PC-9 (cell line): ENCODE measurements at regions not wholly inside any gene's neighbourhood (a gene's known extent, or its start where the extent isn't known, plus 50 kb on each side); places are given as distances from the start of the nearest gene placed in this dataset.
"Not testable (repeated sequence)": the region's sequence is repeated elsewhere in the genome, so short reads cannot be mapped to it uniquely, and the experiment has no call there.

Source experiments
- BruUV-seq: library from RNA; stranded (reverse); fragments of 400-500 nt; replicated peaks from 2 replicates; lab custom pipeline; 2021; lab: Mats Ljungman, UMichigan
- CTCF ChIA-PET: fragments of 300-600 bp; sonication (Branson Sonifier 250); formaldehyde crosslinking; loops from one replicate; lab custom pipeline; 2022; ENCODE audit warnings: antibody characterized with exemption; lab: Charles Lee
- POLR2A ChIA-PET: fragments of 300-600 bp; sonication (Branson Sonifier 250); formaldehyde crosslinking; loops from one replicate; lab custom pipeline; 2022; ENCODE audit warnings: antibody characterized with exemption; ENCODE audit not compliant: unreplicated experiment; lab: Charles Lee
- DNase-seq, 2 experiments: peaks; one replicate each; pipeline versions ENCODE4 v3.0.0 to v3.0.0-alpha.2; 2015 to 2022; ENCODE audit warnings: mixed read lengths in 1 of 2
- H2AFZ ChIP-seq: fragments of 200-600 bp; sonication (generic); 2 replicates; pipeline ENCODE4 v1.8.1; 2017; ENCODE audit warnings: antibody characterized with exemption
- H3F3A ChIP-seq: fragments of 200-600 bp; sonication (generic); 2 replicates; pipeline ENCODE4 v1.8.1; 2017; ENCODE audit warnings: antibody characterized with exemption, mild to moderate bottlenecking, low read depth; ENCODE audit not compliant: insufficient read depth
- H3K27ac ChIP-seq: fragments of 200-600 bp; sonication (generic); 2 replicates; pipeline ENCODE4 v1.6.1; 2016; ENCODE audit warnings: mixed run types
- H3K27me3 ChIP-seq: fragments of 200-600 bp; sonication (generic); 2 replicates; pipeline ENCODE4 v1.6.1; 2016; ENCODE audit warnings: low read depth, mixed run types; ENCODE audit not compliant: insufficient read depth
- H3K36me3 ChIP-seq: fragments of 200-600 bp; sonication (generic); 2 replicates; pipeline ENCODE4 v1.6.1; 2016; ENCODE audit warnings: low read depth, mixed run types
- H3K4me1 ChIP-seq: fragments of 200-600 bp; sonication (generic); replicated peaks from 2 replicates; pipeline ENCODE4 v1.6.1; 2016; ENCODE audit warnings: mixed run types; ENCODE audit not compliant: insufficient read depth
- H3K4me2 ChIP-seq: fragments of 200-600 bp; sonication (generic); 2 replicates; pipeline ENCODE4 v1.6.1; 2017; ENCODE audit warnings: mixed run types
- H3K4me3 ChIP-seq: fragments of 200-600 bp; sonication (generic); 2 replicates; pipeline ENCODE4 v1.6.1; 2016; ENCODE audit warnings: mixed run types
- H3K79me2 ChIP-seq: fragments of 200-600 bp; sonication (generic); 2 replicates; pipeline ENCODE4 v1.6.1; 2017; ENCODE audit warnings: low read depth, mixed run types
- H3K9me2 ChIP-seq: fragments of 200-600 bp; sonication (generic); 2 replicates; pipeline ENCODE4 v1.8.1; 2017; ENCODE audit warnings: mild to moderate bottlenecking; ENCODE audit not compliant: insufficient read depth
- H3K9me3 ChIP-seq: fragments of 200-600 bp; sonication (generic); 2 replicates; pipeline ENCODE4 v1.8.1; 2016; ENCODE audit warnings: low read depth; ENCODE audit not compliant: insufficient read depth
- H4K20me1 ChIP-seq: fragments of 200-600 bp; sonication (generic); 2 replicates; pipeline ENCODE4 v1.8.1; 2017; ENCODE audit not compliant: insufficient read depth
- EZH2 ChIP-seq: fragments of 200-600 bp; sonication (generic); IDR thresholded peaks from 2 replicates; pipeline ENCODE4 v1.8.0; 2017; ENCODE audit warnings: antibody characterized with exemption, low read depth
- intact Hi-C: fragments of 100-400 bp; cut with micrococcal nuclease; formaldehyde crosslinking; loops from one replicate; pipeline ENCODE4 v1.10.0; 2022; ENCODE audit not compliant: unreplicated experiment
- TF ChIP-seq, protein P1 (sequence below): fragments of 200-600 bp; sonication (generic); conservative IDR thresholded peaks from 2 replicates; pipeline ENCODE4 v1.6.1; 2017; ENCODE audit warnings: mixed run types, antibody characterized with exemption, mild to moderate bottlenecking, moderate library complexity

- Histone ChIP-seq H3K36me3 (no peaks in the 10 kb centered on the region), H3F3A (no peaks in the 10 kb centered on the region), H3K9me2 (no peaks in the 10 kb centered on the region), H3K4me1 (no peaks in the 10 kb centered on the region), H3K4me3 (no peak overlapping the region), H3K27ac (no peak overlapping the region), H3K27me3 (no peaks in the 10 kb centered on the region), H2AFZ (no peak overlapping the region), H3K79me2 (no peaks in the 10 kb centered on the region), H4K20me1 (no peaks in the 10 kb centered on the region), H3K9me3 (no peaks in the 10 kb centered on the region), H3K4me2 (no peak overlapping the region)
- CTCF ChIA-PET = interaction anchor here (0.5 to 0.6 kb wide), 2 partner anchors 24 to 239 kb away, joined by 3 read pairs; no protein-coding TSS in a partner anchor
- intact Hi-C loops = no loop called here
- TF ChIP-seq, protein P1, sequence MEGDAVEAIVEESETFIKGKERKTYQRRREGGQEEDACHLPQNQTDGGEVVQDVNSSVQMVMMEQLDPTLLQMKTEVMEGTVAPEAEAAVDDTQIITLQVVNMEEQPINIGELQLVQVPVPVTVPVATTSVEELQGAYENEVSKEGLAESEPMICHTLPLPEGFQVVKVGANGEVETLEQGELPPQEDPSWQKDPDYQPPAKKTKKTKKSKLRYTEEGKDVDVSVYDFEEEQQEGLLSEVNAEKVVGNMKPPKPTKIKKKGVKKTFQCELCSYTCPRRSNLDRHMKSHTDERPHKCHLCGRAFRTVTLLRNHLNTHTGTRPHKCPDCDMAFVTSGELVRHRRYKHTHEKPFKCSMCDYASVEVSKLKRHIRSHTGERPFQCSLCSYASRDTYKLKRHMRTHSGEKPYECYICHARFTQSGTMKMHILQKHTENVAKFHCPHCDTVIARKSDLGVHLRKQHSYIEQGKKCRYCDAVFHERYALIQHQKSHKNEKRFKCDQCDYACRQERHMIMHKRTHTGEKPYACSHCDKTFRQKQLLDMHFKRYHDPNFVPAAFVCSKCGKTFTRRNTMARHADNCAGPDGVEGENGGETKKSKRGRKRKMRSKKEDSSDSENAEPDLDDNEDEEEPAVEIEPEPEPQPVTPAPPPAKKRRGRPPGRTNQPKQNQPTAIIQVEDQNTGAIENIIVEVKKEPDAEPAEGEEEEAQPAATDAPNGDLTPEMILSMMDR = no peak
- TF ChIP-seq EZH2 = no peak
- DNase-seq = no peak
- no TSS peak for BruUV-seq
- POLR2A ChIA-PET = no interaction called here
These were observed 192.9 kb downstream of the EVX1 start for GRCh38 chr7:27435461-27435860.

DNA sequence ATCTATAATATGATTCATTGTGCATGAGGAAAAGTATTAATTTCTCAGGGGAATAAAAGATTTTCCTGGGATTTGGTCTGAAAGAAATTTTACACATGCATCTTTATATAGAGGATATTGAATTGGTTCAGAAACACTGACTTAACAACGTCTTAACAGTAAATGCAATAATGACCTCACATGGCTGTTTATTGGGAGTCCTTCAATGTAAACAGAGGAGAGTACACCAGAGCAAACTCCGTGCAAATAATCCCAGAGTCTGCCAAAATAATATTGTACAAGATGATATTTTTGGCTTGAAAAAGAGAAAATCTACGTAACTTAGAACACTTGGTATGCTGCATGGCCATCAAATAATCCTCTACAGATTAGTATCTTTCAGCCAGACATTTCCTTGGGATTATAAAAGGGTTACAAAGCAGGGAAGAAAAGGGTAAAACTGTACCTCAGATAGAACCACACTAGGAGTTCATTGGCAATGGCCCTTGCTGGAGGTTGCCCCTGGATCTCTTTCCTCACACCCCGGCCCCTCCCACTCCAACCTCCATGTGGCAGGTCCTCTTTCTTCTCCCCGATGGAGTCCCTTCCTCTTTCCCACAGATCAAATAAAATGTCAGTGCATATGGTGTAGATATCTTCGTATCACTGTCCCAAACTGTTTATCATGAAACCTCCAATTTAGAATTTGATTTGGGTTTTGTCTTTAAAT lies 196.4 kb downstream of the EVX1 start:
- CTCF ChIA-PET = no interaction called here

GRCh38 chr7:27442455-27442854 lies 199.9 kb downstream of the EVX1 start:
- Histone ChIP-seq H3K4me3 (no peak overlapping the region), H3K4me1 (no peaks in the 10 kb centered on the region), H3K79me2 (no peaks in the 10 kb centered on the region), H3K9me3 (no peaks in the 10 kb centered on the region), H4K20me1 (no peaks in the 10 kb centered on the region), H3K9me2 (no peaks in the 10 kb centered on the region), H3K4me2 (no peak overlapping the region), H2AFZ (no peak overlapping the region), H3K36me3 (no peaks in the 10 kb centered on the region), H3F3A (no peaks in the 10 kb centered on the region), H3K27me3 (no peaks in the 10 kb centered on the region), H3K27ac (no peak overlapping the region)
- intact Hi-C loops = no loop called here
- no TSS peak for BruUV-seq
- POLR2A ChIA-PET = no interaction called here
- peak in 1 of 2 experiments; percentile 70 for DNase-seq
- CTCF ChIA-PET = no interaction called here
- no peak for TF ChIP-seq EZH2
- TF ChIP-seq, protein P1 = no peak

More for the DNA sequence above, 196.4 kb downstream of the EVX1 start:
- Histone ChIP-seq H3K4me3 (no peak overlapping the region), H3F3A (no peaks in the 10 kb centered on the region), H2AFZ (no peak overlapping the region), H3K79me2 (no peaks in the 10 kb centered on the region), H3K36me3 (no peaks in the 10 kb centered on the region), H3K4me1 (no peaks in the 10 kb centered on the region), H4K20me1 (no peaks in the 10 kb centered on the region), H3K9me3 (no peaks in the 10 kb centered on the region), H3K4me2 (no peak overlapping the region), H3K27me3 (no peaks in the 10 kb centered on the region), H3K9me2 (no peaks in the 10 kb centered on the region), H3K27ac (no peak overlapping the region)
- BruUV-seq = no TSS peak
- no peak for TF ChIP-seq EZH2
- TF ChIP-seq, protein P1 = no peak
- POLR2A ChIA-PET = interaction anchor here (0.6 kb wide), 1 partner anchor 373 kb away, joined by 9 read pairs; no protein-coding TSS in a partner anchor
- DNase-seq = no peak
- intact Hi-C loops = no loop called here

DNA sequence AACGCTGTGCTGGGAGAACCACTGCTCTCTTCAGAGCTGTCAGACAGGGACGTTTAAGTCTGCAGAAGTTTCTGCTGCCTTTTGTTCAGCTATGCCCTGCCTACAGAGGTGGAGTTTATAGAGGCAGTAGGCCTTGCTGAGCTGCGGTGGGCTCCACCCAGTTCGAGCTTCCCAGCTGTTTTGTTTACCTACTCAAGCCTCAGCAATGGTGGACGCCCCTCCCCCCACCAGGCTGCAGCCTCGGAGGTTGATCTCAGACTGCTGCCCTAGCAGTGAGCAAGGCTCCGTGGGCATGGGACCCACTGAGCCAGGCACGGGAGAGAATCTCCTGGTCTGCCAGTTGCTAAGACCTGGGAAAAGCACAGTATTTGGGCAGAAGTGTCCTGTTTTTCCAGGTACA lies 206.4 kb downstream of the EVX1 start:
- H3K4me1 ChIP-seq, H3K4me3 ChIP-seq, H4K20me1 ChIP-seq, H3F3A ChIP-seq, intact Hi-C loops, H3K9me3 ChIP-seq, H3K27ac ChIP-seq, H3K36me3 ChIP-seq, H2AFZ ChIP-seq, H3K79me2 ChIP-seq, H3K9me2 ChIP-seq, H3K27me3 ChIP-seq, POLR2A ChIA-PET, BruUV-seq, H3K4me2 ChIP-seq: not testable (repeated sequence)
- CTCF ChIA-PET = interaction anchor here (0.6 kb wide), 1 partner anchor 1353 kb away, joined by 6 read pairs; no protein-coding TSS in a partner anchor
- peak in 1 of 2 experiments; percentile 53 for DNase-seq
